H1 (cell line): ENCODE measurements at regions not wholly inside any gene's neighbourhood (a gene's known extent, or its start where the extent isn't known, plus 50 kb on each side); places are given as distances from the start of the nearest gene placed in this dataset.

Source experiments
- ATF3 ChIP-seq: IDR thresholded peaks from 2 replicates; pipeline ENCODE4 v1.6.1; 2011; ENCODE audit warnings: low read depth, mild to moderate bottlenecking, low read length; ENCODE audit not compliant: insufficient read depth
- CREB1 ChIP-seq: IDR thresholded peaks from 2 replicates; pipeline ENCODE4 v1.6.1; 2012; ENCODE audit warnings: inconsistent platforms
- CTCF ChIP-seq, 3 experiments: IDR thresholded peaks; 1 replicate in 2 of 3; 2 replicates in 1 of 3; pipeline versions ENCODE4 v1.5.1 to v1.6.1; 2011; ENCODE audit warnings: low read length in 3 of 3, mild to moderate bottlenecking in 3 of 3, inconsistent platforms in 2 of 3, low read depth in 1 of 3, moderate library complexity in 1 of 3; ENCODE audit not compliant: insufficient read depth in 1 of 3; ENCODE audit errors: control extremely low read depth in 1 of 3
- POLR2A ChIP-seq, 2 experiments: IDR thresholded peaks; 1 replicate in 1 of 2; 2 replicates in 1 of 2; pipeline ENCODE4 v1.6.1; 2011; ENCODE audit warnings: low read depth in 2 of 2, low read length in 2 of 2, mild to moderate bottlenecking in 2 of 2; ENCODE audit errors: control extremely low read depth in 1 of 2
- RAD21 ChIP-seq, 2 experiments: IDR thresholded peaks in 1 of 2; conservative IDR thresholded peaks in 1 of 2; 2 replicates each; pipeline ENCODE4 v1.6.1; 2011; ENCODE audit warnings: low read depth in 2 of 2, low read length in 2 of 2, improper control_type of control experiment in 1 of 2, inconsistent platforms in 1 of 2, mild to moderate bottlenecking in 1 of 2, moderate library complexity in 1 of 2
- TAF1 ChIP-seq: IDR thresholded peaks from 2 replicates; pipeline ENCODE4 v1.6.1; 2011; ENCODE audit warnings: mild to moderate bottlenecking, low read depth, low read length

- TF ChIP-seq CTCF (IDR thresholded peaks at IDR 0.05; ENCODE audit: control extremely low read depth in 1 of 3, insufficient read depth in 1 of 3, low read depth in 1 of 3, low read length in 3 of 3) (no peak), ATF3 (no peak), RAD21 (IDR thresholded peaks at IDR 0.05 in 1 of 2, conservative IDR thresholded peaks at IDR 0.05 in 1 of 2; ENCODE audit: low read depth in 2 of 2, low read length in 2 of 2) (no peak), TAF1 (no peak), CREB1 (no peak), POLR2A (IDR thresholded peaks at IDR 0.05; ENCODE audit: control extremely low read depth in 1 of 2, low read depth in 2 of 2, low read length in 2 of 2) (no peak)
Observed at GRCh38 chr4:124163401-124163800, 549.1 kb downstream of the ANKRD50 start.
